ENCODE measurements at regions not wholly inside any gene's neighbourhood (a gene's known extent, or its start where the extent isn't known, plus 50 kb on each side); places are given as distances from the start of the nearest gene placed in this dataset.

DNA sequence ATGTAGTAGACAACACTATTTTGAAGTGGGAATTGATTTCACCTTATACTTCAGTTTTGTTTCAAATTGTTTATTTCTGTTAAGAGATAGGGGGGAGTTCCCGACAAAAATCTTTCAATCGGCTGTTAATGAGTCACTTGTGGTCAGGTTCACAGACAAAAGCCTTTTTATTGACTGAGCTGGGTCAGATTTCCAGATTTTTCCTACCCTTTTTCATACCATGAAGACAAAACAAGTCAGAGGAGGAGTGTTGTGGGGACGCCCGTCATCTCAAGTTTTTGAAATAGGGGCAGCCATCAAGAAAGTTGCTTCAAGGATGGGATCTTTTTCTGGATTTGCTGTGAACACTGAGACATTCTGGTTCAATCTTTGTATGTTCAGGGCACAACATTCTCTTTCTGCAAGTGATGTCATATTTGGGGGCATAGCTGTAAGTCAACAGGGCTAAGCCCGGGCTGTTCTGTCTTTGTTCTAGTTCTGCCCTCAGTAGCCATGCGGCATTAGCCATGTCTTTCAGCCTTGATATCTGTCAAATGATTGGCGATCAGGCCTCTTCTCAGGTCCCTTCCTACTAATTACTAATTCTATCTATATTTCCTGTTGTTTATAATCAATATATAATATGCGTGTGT, 496.0 kb upstream of the MARCKS start:
- H4K20me1 ChIP-seq (ENCODE audit: insufficient read depth, low read length) = no peaks in the 10 kb centered on the region
- H3K4me1 ChIP-seq (ENCODE audit: insufficient read depth, low read length) = peaks cover 48% of the 10 kb centered on the region
- H3K9me3 ChIP-seq (ENCODE audit: insufficient read depth, low read depth, low read length) = no peaks in the 10 kb centered on the region
- peak overlapping the region; percentile 96 for H3K27ac ChIP-seq (ENCODE audit: low read depth, low read length)
- H3K4me3 Mint-ChIP-seq (ENCODE audit: unreplicated experiment) = peak overlapping the region; percentile 30
- H3K27me3 ChIP-seq (ENCODE audit: insufficient read depth, low read length) = no peaks in the 10 kb centered on the region
- no peaks in the 10 kb centered on the region for H3K27me3 Mint-ChIP-seq (ENCODE audit: low read depth, unreplicated experiment)
- no peak overlapping the region for H3K4me3 ChIP-seq (ENCODE audit: insufficient read depth, low read depth, low read length)
- H3K9me3 Mint-ChIP-seq (ENCODE audit: unreplicated experiment) = no peaks in the 10 kb centered on the region
- no peaks in the 10 kb centered on the region for H3K36me3 Mint-ChIP-seq (ENCODE audit: low read depth, unreplicated experiment)
- TF ChIP-seq, protein P1, sequence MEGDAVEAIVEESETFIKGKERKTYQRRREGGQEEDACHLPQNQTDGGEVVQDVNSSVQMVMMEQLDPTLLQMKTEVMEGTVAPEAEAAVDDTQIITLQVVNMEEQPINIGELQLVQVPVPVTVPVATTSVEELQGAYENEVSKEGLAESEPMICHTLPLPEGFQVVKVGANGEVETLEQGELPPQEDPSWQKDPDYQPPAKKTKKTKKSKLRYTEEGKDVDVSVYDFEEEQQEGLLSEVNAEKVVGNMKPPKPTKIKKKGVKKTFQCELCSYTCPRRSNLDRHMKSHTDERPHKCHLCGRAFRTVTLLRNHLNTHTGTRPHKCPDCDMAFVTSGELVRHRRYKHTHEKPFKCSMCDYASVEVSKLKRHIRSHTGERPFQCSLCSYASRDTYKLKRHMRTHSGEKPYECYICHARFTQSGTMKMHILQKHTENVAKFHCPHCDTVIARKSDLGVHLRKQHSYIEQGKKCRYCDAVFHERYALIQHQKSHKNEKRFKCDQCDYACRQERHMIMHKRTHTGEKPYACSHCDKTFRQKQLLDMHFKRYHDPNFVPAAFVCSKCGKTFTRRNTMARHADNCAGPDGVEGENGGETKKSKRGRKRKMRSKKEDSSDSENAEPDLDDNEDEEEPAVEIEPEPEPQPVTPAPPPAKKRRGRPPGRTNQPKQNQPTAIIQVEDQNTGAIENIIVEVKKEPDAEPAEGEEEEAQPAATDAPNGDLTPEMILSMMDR (IDR thresholded peaks at IDR 0.05; ENCODE audit: insufficient read depth, low read depth, low read length) = no peak
- TF ChIP-seq EZH2 (IDR thresholded peaks at IDR 0.05; ENCODE audit: insufficient read depth, low read length) = no peak
- peak overlapping the region; percentile 62 for H2AFZ ChIP-seq (ENCODE audit: low read depth, low read length)
- DNase-seq (ENCODE audit: low read depth) = peak; percentile 97
- peak; percentile 82 for FAIRE-seq
- peaks cover 49% of the 10 kb centered on the region for H3K4me1 Mint-ChIP-seq (ENCODE audit: low read depth, unreplicated experiment)
- no peaks in the 10 kb centered on the region for H3K36me3 ChIP-seq (ENCODE audit: insufficient read depth, low read length)
- peak overlapping the region; percentile 99 for H3K27ac Mint-ChIP-seq (ENCODE audit: unreplicated experiment)
- H3K79me2 ChIP-seq (ENCODE audit: insufficient read depth, low read length) = no peaks in the 10 kb centered on the region
- H3K4me2 ChIP-seq (ENCODE audit: low read length) = peak overlapping the region; percentile 57
- peak overlapping the region; percentile 62 for H3K9ac ChIP-seq (ENCODE audit: low read length)

DNA sequence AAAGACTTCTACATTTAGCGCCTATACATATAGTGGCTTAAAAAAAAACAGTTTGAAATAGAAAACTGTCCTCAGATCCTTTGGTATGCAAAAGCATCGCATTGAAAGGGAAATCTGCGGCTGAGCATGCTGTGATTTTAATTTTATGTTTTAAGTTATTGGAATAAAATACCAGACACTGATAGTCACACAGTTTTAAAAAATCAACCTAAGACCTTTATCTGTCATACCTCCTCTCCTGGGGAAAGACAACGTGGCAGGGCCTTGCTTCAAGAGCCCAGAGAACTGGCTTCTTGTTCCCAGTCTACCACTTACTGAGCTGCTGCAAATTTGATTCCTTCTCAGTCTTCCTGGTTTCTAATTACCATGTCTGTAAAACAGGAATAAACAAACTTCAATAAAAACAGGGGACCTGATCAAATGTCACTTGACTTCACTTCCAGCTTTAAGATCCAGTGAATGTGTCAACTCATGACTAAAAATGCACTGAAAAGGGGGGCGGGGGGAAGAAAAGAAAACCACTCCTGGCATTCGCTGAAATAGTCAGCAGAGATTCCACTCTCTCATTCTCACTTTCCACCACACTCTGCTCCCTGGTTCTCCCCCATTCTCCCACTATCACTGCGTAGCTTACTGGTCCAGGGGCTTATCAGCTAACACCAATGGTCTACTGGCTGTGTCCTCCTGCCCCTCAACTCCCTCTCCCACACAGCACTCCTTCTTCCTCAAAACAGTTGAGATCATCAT, 494.7 kb upstream of the MARCKS start:
- no peak for TF ChIP-seq EZH2 (IDR thresholded peaks at IDR 0.05; ENCODE audit: insufficient read depth, low read length)
- TF ChIP-seq, protein P1 (IDR thresholded peaks at IDR 0.05; ENCODE audit: insufficient read depth, low read depth, low read length) = no peak
- H3K36me3 Mint-ChIP-seq (ENCODE audit: low read depth, unreplicated experiment) = no peaks in the 10 kb centered on the region
- H3K4me3 Mint-ChIP-seq (ENCODE audit: unreplicated experiment) = peak overlapping the region; percentile 55
- H3K9me3 ChIP-seq (ENCODE audit: insufficient read depth, low read depth, low read length) = no peaks in the 10 kb centered on the region
- H4K20me1 ChIP-seq (ENCODE audit: insufficient read depth, low read length) = no peaks in the 10 kb centered on the region
- no peaks in the 10 kb centered on the region for H3K27me3 ChIP-seq (ENCODE audit: insufficient read depth, low read length)
- peaks cover 59% of the 10 kb centered on the region for H3K4me1 Mint-ChIP-seq (ENCODE audit: low read depth, unreplicated experiment)
- no peaks in the 10 kb centered on the region for H3K36me3 ChIP-seq (ENCODE audit: insufficient read depth, low read length)
- H3K4me1 ChIP-seq (ENCODE audit: insufficient read depth, low read length) = peaks cover 52% of the 10 kb centered on the region
- DNase-seq (ENCODE audit: low read depth) = peak; percentile 55
- no peaks in the 10 kb centered on the region for H3K9me3 Mint-ChIP-seq (ENCODE audit: unreplicated experiment)
- no peak overlapping the region for H2AFZ ChIP-seq (ENCODE audit: low read depth, low read length)
- H3K79me2 ChIP-seq (ENCODE audit: insufficient read depth, low read length) = no peaks in the 10 kb centered on the region
- no peaks in the 10 kb centered on the region for H3K27me3 Mint-ChIP-seq (ENCODE audit: low read depth, unreplicated experiment)
- peak overlapping the region; percentile 63 for H3K9ac ChIP-seq (ENCODE audit: low read length)
- peak overlapping the region; percentile 49 for H3K4me2 ChIP-seq (ENCODE audit: low read length)
- peak overlapping the region; percentile 96 for H3K27ac ChIP-seq (ENCODE audit: low read depth, low read length)
- H3K27ac Mint-ChIP-seq (ENCODE audit: unreplicated experiment) = peak overlapping the region; percentile 98
- FAIRE-seq = peak; percentile 60
- no peak overlapping the region for H3K4me3 ChIP-seq (ENCODE audit: insufficient read depth, low read depth, low read length)
